ENCODE measurements at regions not wholly inside any gene's neighbourhood (a gene's known extent, or its start where the extent isn't known, plus 50 kb on each side); places are given as distances from the start of the nearest gene placed in this dataset.

GRCh38 chr2:199108056-199108455 lies 349.7 kb downstream of the SATB2 start:
- TF ChIP-seq CTCF (IDR thresholded peaks at IDR 0.05) (no peak), POLR2A (IDR thresholded peaks at IDR 0.05) (no peak)

Data from thyroid gland (tissue), 4 donors.